ENCODE measurements at regions not wholly inside any gene's neighbourhood (a gene's known extent, or its start where the extent isn't known, plus 50 kb on each side); places are given as distances from the start of the nearest gene placed in this dataset.

GRCh38 chr3:71902258-71903111 lies 117.5 kb upstream of the PROK2 start:
- DNase-seq (ENCODE audit: low read depth) = no peak
- H3K4me3 ChIP-seq (ENCODE audit: low read depth, low read length) = no peak overlapping the region
- in situ Hi-C loops (cut with HindIII; ENCODE audit: low sequenced_read_pairs) = no loop called here
- TF ChIP-seq CTCF (IDR thresholded peaks at IDR 0.05; ENCODE audit: low read depth, low read length, missing control alignments) = no peak

- no peak for DNase-seq (ENCODE audit: low read depth)
- no peak overlapping the region for H3K4me3 ChIP-seq (ENCODE audit: low read depth, low read length)
- TF ChIP-seq CTCF (IDR thresholded peaks at IDR 0.05; ENCODE audit: low read depth, low read length, missing control alignments) = no peak
- in situ Hi-C loops (cut with HindIII; ENCODE audit: low sequenced_read_pairs) = no loop called here
These were observed 116.7 kb upstream of the PROK2 start for GRCh38 chr3:71901645-71902044.

GRCh38 chr3:71900057-71900456 lies 115.1 kb upstream of the PROK2 start:
- no peak for DNase-seq (ENCODE audit: low read depth)
- in situ Hi-C loops (cut with HindIII; ENCODE audit: low sequenced_read_pairs) = no loop called here
- no peak for TF ChIP-seq CTCF (IDR thresholded peaks at IDR 0.05; ENCODE audit: low read depth, low read length, missing control alignments)
- H3K4me3 ChIP-seq (ENCODE audit: low read depth, low read length) = no peak overlapping the region

- TF ChIP-seq CTCF (IDR thresholded peaks at IDR 0.05; ENCODE audit: low read depth, low read length, missing control alignments) = no peak
- H3K4me3 ChIP-seq (ENCODE audit: low read depth, low read length) = no peak overlapping the region
- in situ Hi-C loops (cut with HindIII; ENCODE audit: low sequenced_read_pairs) = no loop called here
- no peak for DNase-seq (ENCODE audit: low read depth)
These were observed 111.8 kb upstream of the PROK2 start for GRCh38 chr3:71896751-71897150.

- DNase-seq (ENCODE audit: low read depth) = no peak
- H3K4me3 ChIP-seq (ENCODE audit: low read depth, low read length) = no peak overlapping the region
- no peak for TF ChIP-seq CTCF (IDR thresholded peaks at IDR 0.05; ENCODE audit: low read depth, low read length, missing control alignments)
- in situ Hi-C loops (cut with HindIII; ENCODE audit: low sequenced_read_pairs) = no loop called here
These were observed 108.9 kb upstream of the PROK2 start for GRCh38 chr3:71893702-71894479.

GRCh38 chr3:71893122-71893521 lies 108.2 kb upstream of the PROK2 start:
- no peak for DNase-seq (ENCODE audit: low read depth)
- TF ChIP-seq CTCF (IDR thresholded peaks at IDR 0.05; ENCODE audit: low read depth, low read length, missing control alignments) = no peak
- no peak overlapping the region for H3K4me3 ChIP-seq (ENCODE audit: low read depth, low read length)
- in situ Hi-C loops (cut with HindIII; ENCODE audit: low sequenced_read_pairs) = no loop called here
